ENCODE measurements at regions not wholly inside any gene's neighbourhood (a gene's known extent, or its start where the extent isn't known, plus 50 kb on each side); places are given as distances from the start of the nearest gene placed in this dataset.

GRCh38 chr14:82837611-82838140, 1304.0 kb upstream of the SEL1L start:
- H3K36me3 ChIP-seq (ENCODE audit: insufficient read depth, low read length), result no peaks in the 10 kb centered on the region
- H3K27me3 ChIP-seq (ENCODE audit: control insufficient read depth, insufficient read depth, low read length), result no peaks in the 10 kb centered on the region
- H3K9ac ChIP-seq (ENCODE audit: low read depth, low read length), result no peak overlapping the region
- no peaks in the 10 kb centered on the region for H3K4me1 ChIP-seq (ENCODE audit: control insufficient read depth, insufficient read depth, low read length)
- H3K4me2 ChIP-seq (ENCODE audit: low read length), result no peak overlapping the region
- H3K4me3 ChIP-seq (ENCODE audit: low read length), result no peak overlapping the region
- no peaks in the 10 kb centered on the region for H3K9me3 ChIP-seq (replicated peaks; ENCODE audit: low read length)

- Histone ChIP-seq H3K36me3 (ENCODE audit: insufficient read depth, low read length) (no peaks in the 10 kb centered on the region), H3K9me3 (replicated peaks; ENCODE audit: low read length) (peaks cover 9% of the 10 kb centered on the region), H3K4me3 (ENCODE audit: low read length) (no peak overlapping the region)
Observed at GRCh38 chr14:82850576-82850975, 1316.9 kb upstream of the SEL1L start.

GRCh38 chr14:82854131-82854530, 1320.5 kb upstream of the SEL1L start:
- H3K9me3 ChIP-seq (replicated peaks; ENCODE audit: low read length), result peaks cover 8% of the 10 kb centered on the region
- no peaks in the 10 kb centered on the region for H3K4me1 ChIP-seq (ENCODE audit: control insufficient read depth, insufficient read depth, low read length)
- H3K4me2 ChIP-seq (ENCODE audit: low read length), result no peak overlapping the region
- no peak overlapping the region for H3K9ac ChIP-seq (ENCODE audit: low read depth, low read length)
- no peaks in the 10 kb centered on the region for H3K27me3 ChIP-seq (ENCODE audit: control insufficient read depth, insufficient read depth, low read length)
- H3K4me3 ChIP-seq (ENCODE audit: low read length), result no peak overlapping the region
- H3K36me3 ChIP-seq (ENCODE audit: insufficient read depth, low read length), result no peaks in the 10 kb centered on the region

More at GRCh38 chr14:82850576-82850975, 1316.9 kb upstream of the SEL1L start:
- H3K9ac ChIP-seq (ENCODE audit: low read depth, low read length), result no peak overlapping the region
- no peaks in the 10 kb centered on the region for H3K4me1 ChIP-seq (ENCODE audit: control insufficient read depth, insufficient read depth, low read length)
- no peaks in the 10 kb centered on the region for H3K27me3 ChIP-seq (ENCODE audit: control insufficient read depth, insufficient read depth, low read length)
- H3K4me2 ChIP-seq (ENCODE audit: low read length), result no peak overlapping the region

GRCh38 chr14:82854901-82855300, 1321.2 kb upstream of the SEL1L start:
- Histone ChIP-seq H3K4me2 (ENCODE audit: low read length) (no peak overlapping the region), H3K9me3 (replicated peaks; ENCODE audit: low read length) (peaks cover 11% of the 10 kb centered on the region), H3K36me3 (ENCODE audit: insufficient read depth, low read length) (no peaks in the 10 kb centered on the region), H3K27me3 (ENCODE audit: control insufficient read depth, insufficient read depth, low read length) (no peaks in the 10 kb centered on the region), H3K9ac (ENCODE audit: low read depth, low read length) (no peak overlapping the region), H3K4me1 (ENCODE audit: control insufficient read depth, insufficient read depth, low read length) (no peaks in the 10 kb centered on the region), H3K4me3 (ENCODE audit: low read length) (no peak overlapping the region)

- Histone ChIP-seq H3K4me1 (ENCODE audit: control insufficient read depth, insufficient read depth, low read length) (no peaks in the 10 kb centered on the region), H3K9ac (ENCODE audit: low read depth, low read length) (no peak overlapping the region), H3K4me3 (ENCODE audit: low read length) (no peak overlapping the region), H3K9me3 (replicated peaks; ENCODE audit: low read length) (peaks cover 11% of the 10 kb centered on the region), H3K4me2 (ENCODE audit: low read length) (no peak overlapping the region), H3K36me3 (ENCODE audit: insufficient read depth, low read length) (no peaks in the 10 kb centered on the region), H3K27me3 (ENCODE audit: control insufficient read depth, insufficient read depth, low read length) (no peaks in the 10 kb centered on the region)
Observed at GRCh38 chr14:82855912-82856391, 1322.3 kb upstream of the SEL1L start.

- H3K4me1 ChIP-seq (ENCODE audit: control insufficient read depth, insufficient read depth, low read length), result no peaks in the 10 kb centered on the region
- no peak overlapping the region for H3K9ac ChIP-seq (ENCODE audit: low read depth, low read length)
- H3K4me3 ChIP-seq (ENCODE audit: low read length), result no peak overlapping the region
- H3K4me2 ChIP-seq (ENCODE audit: low read length), result no peak overlapping the region
- no peaks in the 10 kb centered on the region for H3K36me3 ChIP-seq (ENCODE audit: insufficient read depth, low read length)
- peaks cover 6% of the 10 kb centered on the region for H3K9me3 ChIP-seq (replicated peaks; ENCODE audit: low read length)
- no peaks in the 10 kb centered on the region for H3K27me3 ChIP-seq (ENCODE audit: control insufficient read depth, insufficient read depth, low read length)
Observed at GRCh38 chr14:82861313-82861712, 1327.7 kb upstream of the SEL1L start.

- no peaks in the 10 kb centered on the region for H3K9me3 ChIP-seq (replicated peaks; ENCODE audit: low read length)
- H3K4me1 ChIP-seq (ENCODE audit: control insufficient read depth, insufficient read depth, low read length), result no peaks in the 10 kb centered on the region
- H3K9ac ChIP-seq (ENCODE audit: low read depth, low read length), result no peak overlapping the region
- H3K36me3 ChIP-seq (ENCODE audit: insufficient read depth, low read length), result no peaks in the 10 kb centered on the region
- H3K4me2 ChIP-seq (ENCODE audit: low read length), result no peak overlapping the region
- no peak overlapping the region for H3K4me3 ChIP-seq (ENCODE audit: low read length)
- no peaks in the 10 kb centered on the region for H3K27me3 ChIP-seq (ENCODE audit: control insufficient read depth, insufficient read depth, low read length)
Observed at GRCh38 chr14:82872494-82872893, 1338.8 kb upstream of the SEL1L start.

GRCh38 chr14:82878951-82879350, 1345.3 kb upstream of the SEL1L start:
- no peaks in the 10 kb centered on the region for H3K4me1 ChIP-seq (ENCODE audit: control insufficient read depth, insufficient read depth, low read length)
- no peaks in the 10 kb centered on the region for H3K9me3 ChIP-seq (replicated peaks; ENCODE audit: low read length)
- H3K4me2 ChIP-seq (ENCODE audit: low read length), result no peak overlapping the region
- H3K4me3 ChIP-seq (ENCODE audit: low read length), result no peak overlapping the region
- no peak overlapping the region for H3K9ac ChIP-seq (ENCODE audit: low read depth, low read length)
- H3K27me3 ChIP-seq (ENCODE audit: control insufficient read depth, insufficient read depth, low read length), result no peaks in the 10 kb centered on the region
- H3K36me3 ChIP-seq (ENCODE audit: insufficient read depth, low read length), result no peaks in the 10 kb centered on the region

GRCh38 chr14:82879949-82880535, 1346.4 kb upstream of the SEL1L start:
- Histone ChIP-seq H3K4me3 (ENCODE audit: low read length) (no peak overlapping the region), H3K9ac (ENCODE audit: low read depth, low read length) (no peak overlapping the region), H3K36me3 (ENCODE audit: insufficient read depth, low read length) (no peaks in the 10 kb centered on the region), H3K4me2 (ENCODE audit: low read length) (no peak overlapping the region), H3K27me3 (ENCODE audit: control insufficient read depth, insufficient read depth, low read length) (no peaks in the 10 kb centered on the region), H3K4me1 (ENCODE audit: control insufficient read depth, insufficient read depth, low read length) (no peaks in the 10 kb centered on the region), H3K9me3 (replicated peaks; ENCODE audit: low read length) (no peaks in the 10 kb centered on the region)

- Histone ChIP-seq H3K27me3 (ENCODE audit: control insufficient read depth, insufficient read depth, low read length) (no peaks in the 10 kb centered on the region), H3K4me2 (ENCODE audit: low read length) (no peak overlapping the region), H3K4me1 (ENCODE audit: control insufficient read depth, insufficient read depth, low read length) (no peaks in the 10 kb centered on the region), H3K4me3 (ENCODE audit: low read length) (no peak overlapping the region), H3K9ac (ENCODE audit: low read depth, low read length) (no peak overlapping the region), H3K36me3 (ENCODE audit: insufficient read depth, low read length) (no peaks in the 10 kb centered on the region), H3K9me3 (replicated peaks; ENCODE audit: low read length) (no peaks in the 10 kb centered on the region)
Observed at GRCh38 chr14:82886670-82887069, 1353.0 kb upstream of the SEL1L start.

- Histone ChIP-seq H3K36me3 (ENCODE audit: insufficient read depth, low read length) (no peaks in the 10 kb centered on the region), H3K4me2 (ENCODE audit: low read length) (no peak overlapping the region), H3K9me3 (replicated peaks; ENCODE audit: low read length) (no peaks in the 10 kb centered on the region), H3K4me1 (ENCODE audit: control insufficient read depth, insufficient read depth, low read length) (no peaks in the 10 kb centered on the region), H3K4me3 (ENCODE audit: low read length) (no peak overlapping the region), H3K27me3 (ENCODE audit: control insufficient read depth, insufficient read depth, low read length) (no peaks in the 10 kb centered on the region), H3K9ac (ENCODE audit: low read depth, low read length) (no peak overlapping the region)
Observed at GRCh38 chr14:82889701-82890100, 1356.0 kb upstream of the SEL1L start.

GRCh38 chr14:82896476-82896875, 1362.8 kb upstream of the SEL1L start:
- Histone ChIP-seq H3K4me2 (ENCODE audit: low read length) (no peak overlapping the region), H3K27me3 (ENCODE audit: control insufficient read depth, insufficient read depth, low read length) (no peaks in the 10 kb centered on the region), H3K9ac (ENCODE audit: low read depth, low read length) (no peak overlapping the region), H3K4me1 (ENCODE audit: control insufficient read depth, insufficient read depth, low read length) (no peaks in the 10 kb centered on the region), H3K4me3 (ENCODE audit: low read length) (no peak overlapping the region), H3K9me3 (replicated peaks; ENCODE audit: low read length) (no peaks in the 10 kb centered on the region), H3K36me3 (ENCODE audit: insufficient read depth, low read length) (no peaks in the 10 kb centered on the region)
